ENCODE measurements at regions not wholly inside any gene's neighbourhood (a gene's known extent, or its start where the extent isn't known, plus 50 kb on each side); places are given as distances from the start of the nearest gene placed in this dataset.

GRCh38 chr3:72345980-72346379 is 502.3 kb downstream of the SHQ1 start:
- no peak for TF ChIP-seq POLR2A (IDR thresholded peaks at IDR 0.05)
- TF ChIP-seq CTCF (IDR thresholded peaks at IDR 0.05) = no peak

All from testis (tissue), 2 donors.